UCSD-AML1 (cell line): ENCODE measurements at regions not wholly inside any gene's neighbourhood (a gene's known extent, or its start where the extent isn't known, plus 50 kb on each side); places are given as distances from the start of the nearest gene placed in this dataset.
"Not testable (repeated sequence)": the region's sequence is repeated elsewhere in the genome, so short reads cannot be mapped to it uniquely, and the experiment has no call there.

Experiments
- DNase-seq: peaks from one replicate; lab custom pipeline; 2025; ENCODE audit not compliant: unreplicated experiment; lab: John Stamatoyannopoulos, UW

DNA sequence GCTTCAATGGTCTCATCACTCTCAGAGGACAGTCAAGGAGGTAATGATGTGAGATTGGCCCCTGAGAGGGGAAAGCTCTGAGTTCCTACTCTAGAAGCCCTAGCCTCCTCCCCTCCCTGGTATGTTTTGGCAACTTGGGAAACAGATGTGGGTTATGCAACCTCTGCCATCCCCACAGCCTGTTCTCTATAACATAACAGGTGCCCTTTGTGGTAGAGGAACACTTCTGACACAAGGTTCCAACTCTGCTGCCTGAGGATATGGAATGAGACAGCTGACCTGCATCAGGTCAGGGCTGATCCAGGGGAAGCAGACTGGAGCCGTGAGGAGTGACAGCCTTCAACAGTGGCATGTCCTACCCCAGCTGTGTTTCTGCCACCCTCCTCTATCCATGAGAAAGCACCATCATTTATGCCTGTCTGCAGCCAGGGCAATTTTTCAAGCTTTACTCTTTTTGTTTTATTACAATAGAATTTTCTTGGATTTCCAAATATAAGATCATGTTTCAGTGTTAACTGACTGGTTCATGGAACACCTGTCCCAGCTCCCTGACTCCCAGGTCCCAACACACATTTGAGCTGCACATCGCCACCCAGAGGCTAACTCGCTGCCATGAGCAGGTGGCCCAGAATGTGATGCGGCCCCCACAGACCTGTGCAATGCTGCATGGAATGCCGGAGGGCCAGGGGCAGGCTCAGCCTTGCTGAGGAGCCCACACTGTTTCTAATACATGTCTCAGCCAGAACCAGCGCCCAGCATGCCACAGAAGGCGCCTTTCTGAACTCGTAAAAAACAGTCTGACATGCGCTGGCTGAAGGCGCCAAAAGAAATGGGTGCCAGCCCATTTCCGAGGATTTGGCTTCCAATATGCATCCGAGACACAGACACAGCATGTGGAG, 124.8 kb upstream of the CHST15 start:
- DNase-seq = no peak

DNA sequence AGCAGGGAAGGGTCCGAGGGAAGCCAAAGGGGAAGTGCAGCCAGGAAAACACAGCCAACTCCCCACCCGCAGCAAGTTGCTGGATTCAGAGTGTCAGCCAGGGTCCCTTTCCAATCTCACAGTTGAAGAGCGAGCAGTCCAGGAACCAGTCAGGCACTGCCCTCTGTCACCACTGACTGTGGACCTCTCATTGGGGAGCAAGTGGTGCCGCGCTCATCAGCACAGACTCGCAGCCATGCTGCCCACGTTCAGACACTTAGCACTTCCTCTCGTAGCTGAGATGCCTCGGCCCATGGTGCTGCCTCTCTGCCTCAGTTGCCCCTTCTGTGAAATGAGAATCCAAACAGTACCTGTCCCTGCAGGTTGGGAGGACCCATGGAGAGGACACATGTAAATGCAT, 123.6 kb upstream of the CHST15 start:
- no peak for DNase-seq

DNA sequence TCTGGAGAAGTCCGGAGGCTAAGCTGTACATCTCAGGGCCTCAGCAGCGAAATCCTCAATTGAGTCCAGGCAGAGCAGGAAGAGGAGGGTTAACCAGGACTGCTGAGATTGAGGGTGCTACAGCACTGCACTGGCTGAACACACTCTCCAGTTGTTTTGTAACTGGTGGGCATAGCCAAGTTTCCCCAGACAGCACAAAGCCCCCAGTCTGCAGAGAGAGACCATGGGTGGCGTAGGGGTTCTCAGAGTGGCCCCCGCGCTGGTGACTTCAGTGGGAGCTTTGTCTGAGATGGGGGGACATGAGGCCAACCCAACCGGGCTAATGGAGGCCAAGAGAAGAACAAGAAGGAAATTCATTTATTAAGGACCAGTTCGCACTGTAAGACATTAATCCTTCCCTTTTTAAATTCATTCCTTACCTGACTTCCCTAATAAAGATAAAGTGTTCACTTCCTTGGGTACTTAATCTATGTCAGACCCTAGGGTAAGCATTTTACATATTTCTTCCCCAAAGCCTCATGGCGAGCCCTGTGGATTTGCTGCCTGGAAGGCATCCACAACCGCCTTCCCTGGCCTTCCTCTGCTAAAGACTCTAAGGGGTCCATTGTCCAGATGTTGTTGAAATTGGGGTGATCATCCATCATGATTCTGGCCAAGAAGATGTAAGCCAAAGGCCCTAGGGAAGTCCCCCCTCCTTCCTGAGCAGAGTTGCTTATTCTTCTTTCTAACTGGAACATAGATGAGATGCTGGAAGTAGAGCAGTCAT, 121.4 kb upstream of the CHST15 start:
- no peak for DNase-seq

DNA sequence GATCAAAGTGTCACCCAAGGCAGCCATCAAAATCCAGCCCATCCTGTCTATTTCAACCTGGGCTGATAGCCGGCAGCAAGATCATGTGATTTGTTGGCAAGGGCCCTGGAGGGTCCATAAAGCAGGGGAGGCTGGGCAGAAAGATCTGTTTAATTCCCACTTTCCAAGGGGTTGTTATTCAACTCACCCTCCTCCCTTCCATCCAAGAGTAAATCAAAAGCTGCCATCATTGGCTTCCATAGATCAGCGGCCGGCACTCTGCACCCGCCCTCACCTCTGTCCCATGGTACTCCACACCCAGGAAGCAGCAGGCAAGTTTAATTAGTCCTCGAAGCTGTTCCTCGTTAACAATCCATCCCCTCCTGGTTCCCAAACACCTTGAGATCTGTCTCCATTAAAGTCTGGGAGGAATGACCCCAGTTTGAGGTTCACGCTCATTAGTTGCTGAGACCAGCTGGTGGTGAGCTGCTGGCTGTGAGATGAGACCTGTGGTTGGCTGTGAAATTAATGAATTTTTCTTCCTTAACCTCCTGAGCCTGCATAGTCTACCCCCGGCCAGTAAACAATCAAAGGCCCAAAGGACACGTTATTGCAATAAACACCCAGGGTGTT, 120.6 kb upstream of the CHST15 start:
- no peak for DNase-seq

DNA sequence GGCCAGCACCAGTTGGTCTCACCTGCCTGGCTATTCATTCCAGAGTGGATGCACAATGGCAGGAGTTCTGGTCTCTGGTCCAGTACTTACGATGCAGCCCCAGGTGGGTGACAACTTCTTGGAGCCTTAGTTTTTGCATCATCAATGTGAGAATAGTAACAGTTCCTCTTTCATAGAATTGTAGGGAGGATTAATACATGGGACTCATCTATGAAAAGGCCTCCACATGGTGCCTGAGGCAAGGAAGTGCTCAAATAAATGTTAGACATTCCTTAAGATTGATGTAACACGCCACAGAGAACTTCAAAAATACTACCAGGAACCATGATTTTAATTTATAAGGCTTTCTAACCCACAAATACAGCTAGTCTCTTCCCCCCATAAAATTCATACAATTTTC, 120.1 kb upstream of the CHST15 start:
- DNase-seq = no peak

DNA sequence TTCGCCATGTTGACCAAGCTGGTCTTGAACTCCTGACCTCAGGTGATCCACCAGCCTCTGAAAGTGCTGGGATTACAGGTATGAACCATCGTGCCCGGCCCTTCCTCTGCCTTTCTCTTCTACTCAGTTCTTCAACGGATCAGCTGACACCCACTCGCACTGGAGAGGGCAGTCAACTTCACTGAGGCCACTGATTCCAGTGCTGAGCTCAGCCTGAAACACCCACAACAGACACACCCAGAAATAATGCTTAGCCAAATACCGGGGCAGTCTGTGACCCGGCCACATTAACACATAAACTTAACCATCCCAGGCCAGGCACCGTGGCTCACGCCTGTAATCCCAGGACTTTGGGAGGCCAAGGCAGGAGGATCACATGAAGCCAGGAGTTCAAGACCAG, 119.3 kb upstream of the CHST15 start:
- no peak for DNase-seq

DNA sequence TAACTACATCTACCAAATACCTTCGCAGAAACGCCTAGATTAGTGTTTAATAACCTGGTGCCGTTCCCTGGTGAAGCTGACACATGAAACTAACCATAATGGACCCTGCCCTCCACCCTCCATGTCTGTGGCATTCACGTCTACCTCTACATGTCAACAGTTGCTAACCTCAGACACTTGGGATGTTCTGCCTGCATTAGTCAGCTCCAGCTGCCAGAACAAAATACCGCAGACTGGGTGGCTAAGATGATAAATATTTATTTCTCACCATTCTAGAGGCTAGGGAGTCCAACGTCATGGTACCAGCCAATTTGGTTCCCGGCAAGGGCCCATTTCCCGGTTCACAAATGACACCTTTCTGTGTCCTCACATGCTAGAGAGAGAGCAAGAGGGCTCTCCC, 118.5 kb upstream of the CHST15 start:
- DNase-seq = no peak

DNA sequence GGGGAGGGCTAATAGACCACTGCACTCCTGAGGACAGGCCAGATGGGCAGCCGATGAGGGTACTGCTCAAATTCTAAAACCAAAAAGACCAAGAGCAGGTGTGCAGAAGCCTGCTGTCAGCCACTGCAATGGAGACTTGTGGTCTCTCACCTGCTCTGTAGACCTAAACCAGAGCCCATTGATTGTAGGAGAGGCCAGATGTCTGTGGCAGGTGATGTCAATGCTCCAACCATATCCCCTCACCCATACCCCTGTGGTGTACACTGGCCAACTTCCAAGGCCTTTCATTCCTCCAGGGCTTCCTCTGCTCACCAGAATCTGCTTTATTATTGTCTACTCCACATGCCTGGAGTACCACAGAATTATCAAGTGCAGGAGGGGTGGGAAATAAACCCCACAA, 116.9 kb upstream of the CHST15 start:
- DNase-seq = no peak

DNA sequence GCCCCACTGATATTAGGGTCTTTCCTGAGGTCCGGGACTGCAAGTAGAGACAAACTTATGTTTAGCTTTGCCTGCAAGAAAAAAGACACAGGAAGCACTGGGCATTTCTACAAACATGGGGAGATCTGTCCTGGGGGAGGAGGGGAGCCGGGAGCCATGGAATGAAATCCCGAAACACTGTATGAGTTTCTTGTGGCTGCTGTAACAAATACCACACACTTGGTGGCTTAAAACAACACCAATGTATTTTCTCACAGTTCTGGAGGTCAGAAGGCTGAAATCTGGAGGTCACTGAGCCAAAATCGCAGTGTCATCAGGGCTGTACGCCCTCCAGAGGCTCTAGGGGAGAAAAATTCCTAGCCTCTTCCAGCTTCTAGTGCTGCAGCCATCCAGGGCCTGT, 114.0 kb upstream of the CHST15 start:
- no peak for DNase-seq

DNA sequence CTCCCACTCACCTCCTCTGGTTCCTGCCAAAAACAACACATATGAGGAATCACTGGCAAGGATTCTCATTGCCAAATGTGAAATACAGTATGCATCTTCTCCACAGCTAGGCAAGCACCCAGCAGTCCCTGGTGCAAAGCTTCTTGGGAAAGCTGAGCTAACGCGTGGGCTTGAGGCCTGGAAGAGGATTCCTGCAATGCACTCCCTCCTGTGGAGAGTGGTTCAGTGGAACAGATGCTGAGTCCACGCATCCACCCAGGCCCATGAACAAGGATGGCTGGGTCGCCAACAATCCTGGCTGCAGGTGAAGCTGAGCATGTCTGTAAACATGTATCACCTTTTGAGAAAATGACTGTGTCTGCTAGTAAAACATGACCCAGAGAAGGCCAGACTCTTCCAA, 113.2 kb upstream of the CHST15 start:
- DNase-seq = no peak

DNA sequence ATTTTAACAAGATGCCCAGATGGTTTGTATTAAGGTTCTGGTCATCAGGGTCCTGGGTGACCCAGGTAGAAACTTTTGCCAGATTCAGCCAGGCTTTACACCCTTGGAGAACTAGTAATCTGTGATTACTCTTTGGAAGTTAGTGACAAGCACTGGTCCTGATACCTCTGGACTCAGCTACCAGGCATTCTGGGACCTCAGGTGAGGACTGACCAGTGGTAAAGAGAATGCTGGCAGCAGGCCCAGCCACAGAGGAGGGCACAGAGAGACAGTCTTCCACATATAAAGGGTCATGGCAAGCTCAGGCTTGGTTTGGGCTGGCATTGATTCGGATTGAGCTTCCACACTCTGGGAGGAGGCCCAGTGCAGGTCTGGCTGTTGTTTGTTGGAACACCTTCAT, 112.0 kb upstream of the CHST15 start:
- DNase-seq = no peak

DNA sequence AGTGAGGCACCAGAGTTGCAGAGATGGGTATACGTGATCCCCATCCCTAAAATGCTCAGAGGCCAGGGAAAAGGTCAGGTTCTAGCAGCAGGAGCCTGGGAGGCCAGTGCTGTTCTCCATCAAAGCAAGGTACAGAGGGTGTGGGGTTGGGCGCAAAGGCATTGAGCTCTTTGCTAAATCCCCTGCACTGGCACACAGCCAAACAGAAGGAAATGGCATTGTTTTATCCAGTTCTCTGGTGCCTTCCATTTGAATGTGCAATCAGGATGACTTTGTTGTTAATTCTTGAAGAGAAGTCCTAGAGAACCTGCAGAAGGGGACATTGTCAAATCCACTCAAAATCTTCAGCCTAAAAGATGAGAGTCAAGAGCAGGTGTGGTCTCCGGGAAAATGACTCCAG, 111.3 kb upstream of the CHST15 start:
- DNase-seq = no peak

DNA sequence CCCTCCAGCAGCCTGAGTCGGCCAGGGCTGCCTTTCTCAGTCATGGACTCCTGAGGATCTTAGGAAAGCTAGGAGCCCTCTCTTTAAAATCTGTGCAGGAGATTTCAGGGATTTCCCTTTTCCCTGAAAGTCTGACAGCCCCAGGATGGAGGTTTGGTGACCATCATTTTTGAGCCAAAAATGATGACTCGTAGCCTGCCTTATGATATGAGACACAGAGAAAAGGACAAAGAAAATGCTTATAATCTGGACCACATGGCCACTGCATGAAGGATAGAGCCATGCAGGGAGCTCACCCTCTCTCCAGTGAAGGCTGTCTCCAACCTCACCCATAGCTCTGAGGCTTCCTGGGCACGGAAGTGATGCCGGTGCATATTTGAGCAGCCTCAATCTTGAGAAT, 106.6 kb upstream of the CHST15 start:
- no peak for DNase-seq

DNA sequence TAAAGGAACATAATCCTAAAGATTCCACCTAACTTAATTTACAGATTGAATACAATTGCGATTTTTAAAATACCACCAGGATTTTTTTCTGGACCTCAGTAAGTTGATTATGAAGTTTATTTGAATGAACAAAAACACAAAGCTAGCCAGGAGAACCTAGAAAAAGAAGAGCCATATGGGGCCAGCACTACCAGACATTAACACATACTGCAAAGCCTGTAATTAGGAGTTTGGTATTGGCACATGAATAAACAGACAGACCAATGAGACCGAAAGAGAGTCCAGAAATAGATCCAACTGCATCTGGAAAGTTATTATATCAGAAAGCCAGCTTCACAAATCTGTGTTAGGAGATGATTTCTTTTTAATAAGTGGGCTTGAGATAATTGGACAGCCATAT, 105.5 kb upstream of the CHST15 start:
- no peak for DNase-seq

DNA sequence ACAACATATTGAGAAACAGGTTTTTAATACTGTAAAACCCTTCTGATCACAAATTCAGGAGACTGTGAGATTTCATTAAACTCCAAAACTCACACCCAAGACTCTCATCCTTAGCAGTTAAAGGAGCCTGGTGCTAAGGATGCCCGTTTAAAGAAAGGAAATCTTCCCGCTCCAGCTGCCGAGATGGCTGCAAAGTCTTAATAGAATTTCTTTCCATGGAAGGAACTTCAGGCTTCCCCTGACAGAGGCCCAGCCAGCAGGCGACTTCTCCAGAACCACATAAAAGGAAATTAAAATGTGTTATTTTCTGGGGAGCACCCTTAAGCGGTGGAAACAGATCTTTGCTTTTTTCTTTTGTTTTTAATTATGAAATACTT, 104.7 kb upstream of the CHST15 start:
- no peak for DNase-seq

DNA sequence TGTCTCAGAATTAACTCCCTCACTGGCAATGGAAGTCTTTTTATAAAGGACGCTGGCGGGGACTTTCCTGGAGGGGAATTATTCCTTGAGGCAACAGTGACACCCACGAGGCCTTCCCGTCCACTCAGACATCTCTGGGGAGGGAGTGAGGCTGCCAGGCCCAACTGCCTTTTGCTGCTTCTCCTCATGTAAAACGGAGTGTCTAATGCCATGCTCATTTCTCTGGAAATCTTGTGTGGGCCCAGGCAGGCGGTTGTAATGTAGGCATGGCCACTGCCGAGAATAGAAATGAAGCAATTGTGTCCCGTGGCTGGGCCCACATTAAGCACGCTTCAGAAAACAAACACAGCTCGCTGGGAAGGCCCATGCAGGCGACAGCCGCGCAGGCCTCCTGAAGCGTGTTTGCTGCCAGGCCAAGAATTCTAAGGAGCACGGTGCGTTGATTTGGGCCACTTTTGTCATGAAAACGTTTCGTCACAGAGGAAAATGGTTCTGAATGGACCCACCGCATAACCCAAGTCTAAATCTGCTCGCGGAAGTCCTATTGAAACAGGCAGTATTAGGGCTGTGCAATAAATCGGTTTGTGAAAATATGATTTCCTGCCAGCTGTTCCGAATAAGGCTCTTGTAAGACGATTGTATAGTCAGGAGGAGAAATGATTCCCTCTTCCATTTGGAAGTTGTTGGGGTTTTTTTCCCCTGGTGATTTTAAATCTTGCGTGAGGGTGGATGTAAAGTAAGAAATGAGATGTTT, 104.2 kb upstream of the CHST15 start:
- DNase-seq = no peak

DNA sequence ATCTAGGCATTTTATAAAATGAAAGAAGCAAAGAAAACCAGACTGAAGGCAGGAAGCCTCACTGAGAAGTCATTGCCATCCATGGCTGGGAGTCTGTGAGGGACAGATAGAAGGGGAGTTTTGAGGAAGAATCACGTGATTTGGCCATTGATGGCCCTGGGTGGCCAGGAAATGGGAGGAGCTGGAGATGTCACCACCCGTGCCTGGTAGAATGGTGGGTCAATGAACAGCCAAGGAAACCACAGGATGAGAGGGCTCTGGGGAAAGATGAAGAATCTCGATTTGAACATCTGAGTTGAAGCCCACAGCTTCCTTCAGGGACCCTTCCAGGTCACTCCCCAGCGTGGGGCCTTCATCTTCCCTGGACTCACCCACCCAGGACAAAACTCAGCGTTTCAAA, 103.3 kb upstream of the CHST15 start:
- no peak for DNase-seq

DNA sequence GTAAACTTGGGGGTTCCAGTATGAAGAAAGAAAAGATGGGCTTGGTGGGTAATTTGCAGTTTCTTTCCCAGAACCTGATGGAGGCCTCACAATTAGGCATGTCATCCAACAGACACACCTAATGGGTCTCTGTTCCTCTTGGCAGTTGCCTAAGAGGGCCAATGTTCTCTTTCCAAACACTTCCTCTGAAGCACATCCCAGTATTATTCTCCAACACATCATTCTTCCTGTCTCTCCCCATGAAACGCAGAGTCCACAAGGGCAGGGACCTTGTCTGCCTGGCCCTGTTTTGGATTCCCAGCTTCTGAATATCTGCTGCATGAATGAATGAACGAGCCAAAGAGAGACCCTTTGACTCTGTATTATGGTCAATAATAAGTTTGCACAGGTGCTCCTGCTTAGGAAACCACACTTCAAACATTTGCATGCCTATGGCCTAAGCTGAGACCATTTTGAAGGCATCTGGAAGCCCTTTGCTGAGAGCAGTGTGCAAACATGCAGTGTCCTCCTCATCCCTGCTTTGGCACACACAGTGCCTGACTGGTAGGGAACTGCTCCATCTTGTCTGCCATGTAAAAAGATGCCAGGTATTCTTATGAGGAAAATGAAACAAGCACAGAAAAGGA, 100.9 kb upstream of the CHST15 start:
- no peak for DNase-seq

DNA sequence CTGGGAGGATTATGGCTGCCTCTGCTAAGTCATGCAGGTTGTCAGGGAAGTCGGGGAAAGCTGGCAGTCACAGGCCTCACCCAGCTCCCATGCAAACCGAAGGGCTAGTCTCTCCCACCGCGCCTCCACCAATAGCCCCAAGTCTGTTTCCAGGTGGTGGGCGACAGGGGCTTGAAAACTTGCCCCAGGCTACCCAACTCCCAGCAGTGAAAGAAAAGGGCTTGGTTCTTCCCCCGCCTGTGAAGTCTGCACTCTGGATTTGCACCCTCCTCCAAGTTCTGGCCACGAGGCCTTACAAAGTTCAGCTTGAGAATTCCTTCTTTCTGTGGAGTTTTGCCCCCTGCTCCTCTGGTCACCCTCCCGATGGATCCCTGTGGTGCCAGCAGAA, 99.9 kb upstream of the CHST15 start:
- no peak for DNase-seq

DNA sequence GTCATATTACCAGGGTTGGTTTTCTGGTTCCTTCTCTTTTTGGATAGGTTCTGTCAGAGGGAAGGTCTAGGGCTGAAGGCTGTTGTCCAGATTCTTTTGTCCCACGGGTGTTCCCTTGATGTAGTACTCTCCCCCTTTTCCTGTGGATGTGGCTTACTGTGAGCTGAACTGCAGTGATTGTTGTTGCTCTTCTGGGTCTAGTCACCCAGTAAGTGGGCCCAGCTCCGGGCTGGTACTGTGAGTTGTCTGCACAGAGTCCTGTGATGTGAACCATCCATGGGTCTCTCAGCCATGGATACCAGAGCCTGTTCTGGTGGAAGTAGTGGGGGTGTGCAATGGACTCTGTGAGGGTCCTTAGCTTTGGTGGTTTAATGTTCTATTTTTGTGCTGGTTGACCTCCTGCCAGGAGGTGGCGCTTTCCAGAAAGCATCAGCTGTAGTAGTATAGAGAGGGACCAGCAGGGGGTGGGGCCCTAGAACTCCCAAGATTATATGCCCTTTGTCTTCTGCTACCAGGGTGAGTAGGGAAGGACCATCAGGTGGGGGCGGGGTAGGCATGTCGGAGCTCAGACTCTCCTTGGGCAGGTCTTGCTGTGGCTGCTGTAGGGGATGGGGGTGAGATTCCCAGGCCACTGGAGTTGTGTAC, 99.4 kb upstream of the CHST15 start:
- DNase-seq = not testable (repeated sequence)
